ENCODE measurements at regions not wholly inside any gene's neighbourhood (a gene's known extent, or its start where the extent isn't known, plus 50 kb on each side); places are given as distances from the start of the nearest gene placed in this dataset.
"Not testable (repeated sequence)": the region's sequence is repeated elsewhere in the genome, so short reads cannot be mapped to it uniquely, and the experiment has no call there.

GRCh38 chr18:4917509-4917908 lies 279.5 kb downstream of the AKAIN1 start:
- TF ChIP-seq CTCF (IDR thresholded peaks at IDR 0.05); EZH2 (IDR thresholded peaks at IDR 0.05; ENCODE audit: borderline replicate concordance, insufficient read depth, low read depth, low read length, poor library complexity, severe bottlenecking): not testable (repeated sequence)

Measured in B cell (primary cell).